HCT116 (cell line): ENCODE measurements at regions not wholly inside any gene's neighbourhood (a gene's known extent, or its start where the extent isn't known, plus 50 kb on each side); places are given as distances from the start of the nearest gene placed in this dataset.
"Not testable (repeated sequence)": the region's sequence is repeated elsewhere in the genome, so short reads cannot be mapped to it uniquely, and the experiment has no call there.

Experiments
- ATAC-seq: fragments of 200-7000 bp; cut with Tn5 transposase; 2 replicates; pipeline ENCODE4 v1.9.1; 2020; ENCODE audit warnings: mild to moderate bottlenecking, moderate library complexity
- BruUV-seq: library from RNA; stranded (reverse); fragments of 400-500 nt; replicated peaks from 2 replicates; lab custom pipeline; 2021; lab: Mats Ljungman, UMichigan
- CTCF ChIA-PET: fragments of 300-600 bp; sonication (Branson Sonifier 250); formaldehyde crosslinking; loops from one replicate; lab custom pipeline; 2021; ENCODE audit warnings: antibody characterized with exemption; lab: Charles Lee
- POLR2A ChIA-PET: fragments of 300-600, 350-600 bp; sonication (Branson Sonifier 250); formaldehyde crosslinking; loops from one replicate; lab custom pipeline; 2021; ENCODE audit warnings: antibody characterized with exemption; lab: Charles Lee
- RAD21 ChIA-PET, 2 experiments: fragments of 300-600 bp; sonication (Branson Sonifier 250); formaldehyde crosslinking; loops; one replicate each; lab custom pipeline; 2023; ENCODE audit warnings: low total read pairs in 2 of 2; ENCODE audit not compliant: uncharacterized antibody in 2 of 2, unreplicated experiment in 2 of 2, low non-redundant PET in 1 of 2; lab: Charles Lee
- DNase-seq: peaks from one replicate; pipeline ENCODE4 v3.0.0-alpha.2; 2010; ENCODE audit warnings: low read depth, low spot score
- H2AFZ ChIP-seq: fragments of 200-600 bp; shearing (Covaris generic), sonication (generic); 2 replicates; pipeline ENCODE4 v1.6.1; 2017; ENCODE audit warnings: low read depth, mixed run types, mixed read lengths, antibody characterized with exemption, low read length; ENCODE audit not compliant: poor library complexity, severe bottlenecking
- H3K27ac ChIP-seq: 2 replicates; pipeline ENCODE4 v1.5.1; 2012; ENCODE audit warnings: low read depth, low read length
- H3K27me3 ChIP-seq: fragments of 200-600 bp; sonication (generic); 2 replicates; pipeline ENCODE4 v1.6.1; 2016; ENCODE audit warnings: mixed run types, low read length, mixed read lengths; ENCODE audit not compliant: insufficient read depth
- H3K36me3 ChIP-seq, 2 experiments: fragments of 200-500 bp in 1 of 2; fragments of 200-600 bp in 1 of 2; sonication (Bioruptor generic) in 1 of 2; sonication (generic) in 1 of 2; 2 replicates each; pipeline versions ENCODE4 v1.5.1 to v1.6.1; 2014 to 2016; ENCODE audit warnings: low read length in 2 of 2, inconsistent platforms in 1 of 2, mixed read lengths in 1 of 2, mixed run types in 1 of 2; ENCODE audit not compliant: insufficient read depth in 2 of 2, control insufficient read depth in 1 of 2
- H3K4me1 ChIP-seq, 2 experiments: fragments of 200-600 bp in 1 of 2; sonication (generic) in 1 of 2; 2 replicates each; pipeline versions ENCODE4 v1.5.1 to v1.6.1; 2012 to 2017; ENCODE audit warnings: low read length in 2 of 2, inconsistent platforms in 1 of 2, mild to moderate bottlenecking in 1 of 2, mixed read lengths in 1 of 2, mixed run types in 1 of 2, moderate library complexity in 1 of 2; ENCODE audit not compliant: insufficient read depth in 2 of 2, control insufficient read depth in 1 of 2
- H3K4me2 ChIP-seq: fragments of 200-600 bp; sonication (generic); 2 replicates; pipeline ENCODE4 v1.6.1; 2017; ENCODE audit warnings: mixed run types, low read length, mixed read lengths
- H3K4me3 ChIP-seq, 2 experiments: fragments of 200-600 bp in 1 of 2; sonication (generic) in 1 of 2; replicated peaks in 1 of 2; 2 replicates each; pipeline ENCODE4 v1.5.1; 2011 to 2016; ENCODE audit warnings: low read length in 2 of 2, control low read depth in 1 of 2, low read depth in 1 of 2, mild to moderate bottlenecking in 1 of 2, mixed read lengths in 1 of 2, mixed run types in 1 of 2
- H3K79me2 ChIP-seq: fragments of 200-600 bp; sonication (generic); 2 replicates; pipeline ENCODE4 v1.6.1; 2017; ENCODE audit warnings: mild to moderate bottlenecking, mixed run types, low read length, moderate library complexity, mixed read lengths; ENCODE audit not compliant: insufficient read depth
- H3K9ac ChIP-seq: fragments of 200-600 bp; sonication (generic); 2 replicates; pipeline ENCODE4 v1.6.1; 2016; ENCODE audit warnings: low read length, mixed read lengths
- H3K9me2 ChIP-seq: fragments of 200-600 bp; sonication (generic), shearing (Covaris generic); 2 replicates; pipeline ENCODE4 v1.6.1; 2017; ENCODE audit warnings: mixed run types, mild to moderate bottlenecking, moderate library complexity; ENCODE audit not compliant: insufficient read depth
- H3K9me3 ChIP-seq, 2 experiments: fragments of 200-500 bp in 1 of 2; fragments of 200-600 bp in 1 of 2; sonication (Bioruptor generic) in 1 of 2; sonication (generic) in 1 of 2; 2 replicates each; pipeline ENCODE4 v1.6.1; 2014 to 2017; ENCODE audit warnings: low read length in 2 of 2, mixed read lengths in 2 of 2, inconsistent platforms in 1 of 2, low read depth in 1 of 2, mild to moderate bottlenecking in 1 of 2, mixed run types in 1 of 2, moderate library complexity in 1 of 2; ENCODE audit not compliant: control insufficient read depth in 1 of 2, insufficient read depth in 1 of 2
- H4K20me1 ChIP-seq: fragments of 200-600 bp; sonication (generic), shearing (Covaris generic); 2 replicates; pipeline ENCODE4 v1.6.1; 2017; ENCODE audit warnings: mixed run types, mild to moderate bottlenecking, moderate library complexity; ENCODE audit not compliant: insufficient read depth
- CBX3 ChIP-seq: IDR thresholded peaks from 2 replicates; pipeline ENCODE4 v1.6.1; 2012; ENCODE audit warnings: low read depth
- EGR1 ChIP-seq: IDR thresholded peaks from 2 replicates; pipeline ENCODE4 v1.6.1; 2012; ENCODE audit warnings: low read depth
- EZH2 ChIP-seq: fragments of 200-600 bp; sonication (generic); IDR thresholded peaks from 2 replicates; pipeline ENCODE4 v1.6.1; 2017; ENCODE audit warnings: antibody characterized with exemption, mixed run types
- JUND ChIP-seq: IDR thresholded peaks from 2 replicates; pipeline ENCODE4 v1.6.1; 2012
- POLR2A ChIP-seq: IDR thresholded peaks from 2 replicates; pipeline ENCODE4 v1.7.0; 2011; ENCODE audit warnings: borderline replicate concordance; ENCODE audit not compliant: insufficient read depth, insufficient read length; ENCODE audit errors: extremely low read depth
- SIN3A ChIP-seq: IDR thresholded peaks from 2 replicates; pipeline ENCODE4 v1.6.1; 2012; ENCODE audit warnings: low read depth
- SRF ChIP-seq: IDR thresholded peaks from 2 replicates; pipeline ENCODE4 v1.6.1; 2012; ENCODE audit warnings: low read depth
- intact Hi-C: fragments of 100-400 bp; cut with micrococcal nuclease; formaldehyde crosslinking; loops from 2 replicates; pipeline ENCODE4 v1.10.0; 2022
- TF ChIP-seq, protein P1 (sequence below), 3 experiments: fragments of 200-600 bp in 1 of 3; sonication (generic) in 1 of 3; IDR thresholded peaks in 2 of 3; conservative IDR thresholded peaks in 1 of 3; 2 replicates each; pipeline ENCODE4 v1.5.1; 2012 to 2017; ENCODE audit warnings: low read depth in 2 of 3, low read length in 2 of 3, antibody characterized with exemption in 1 of 3, borderline replicate concordance in 1 of 3, control low read depth in 1 of 3, mild to moderate bottlenecking in 1 of 3, mixed read lengths in 1 of 3, mixed run types in 1 of 3, moderate library complexity in 1 of 3; ENCODE audit not compliant: insufficient read depth in 1 of 3
- TF ChIP-seq, protein P2 (sequence below): IDR thresholded peaks from 2 replicates; pipeline ENCODE4 v1.6.1; 2012; ENCODE audit warnings: low read depth
- TF ChIP-seq, protein P3 (sequence below): IDR thresholded peaks from 2 replicates; pipeline ENCODE4 v1.6.1; 2012

DNA sequence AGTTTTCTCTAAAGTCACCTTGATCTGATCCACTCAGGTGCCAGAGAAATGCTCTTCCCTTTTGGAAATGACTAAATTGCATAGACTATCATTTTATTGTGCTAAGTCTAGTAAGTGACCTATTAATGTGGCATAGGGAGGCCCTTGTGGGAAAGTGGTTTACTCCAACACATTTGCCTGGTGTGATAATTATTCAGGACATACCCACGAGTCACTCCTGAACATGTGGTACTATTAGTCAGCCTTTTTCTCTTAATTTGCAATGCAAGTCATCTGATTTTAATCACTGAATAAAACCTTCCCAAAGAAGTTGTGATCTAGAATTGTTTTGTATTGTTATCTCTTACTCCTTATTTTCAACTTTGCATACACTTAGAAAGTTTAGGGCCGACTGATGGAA is 148.7 kb downstream of the OR4C45 start:
- H3K4me3 ChIP-seq: no peak overlapping the region
- no peak overlapping the region for H3K9ac ChIP-seq
- no peaks in the 10 kb centered on the region for H3K79me2 ChIP-seq
- TF ChIP-seq JUND: no peak
- no peak for TF ChIP-seq EZH2
- no peak for TF ChIP-seq SIN3A
- TF ChIP-seq, protein P1, sequence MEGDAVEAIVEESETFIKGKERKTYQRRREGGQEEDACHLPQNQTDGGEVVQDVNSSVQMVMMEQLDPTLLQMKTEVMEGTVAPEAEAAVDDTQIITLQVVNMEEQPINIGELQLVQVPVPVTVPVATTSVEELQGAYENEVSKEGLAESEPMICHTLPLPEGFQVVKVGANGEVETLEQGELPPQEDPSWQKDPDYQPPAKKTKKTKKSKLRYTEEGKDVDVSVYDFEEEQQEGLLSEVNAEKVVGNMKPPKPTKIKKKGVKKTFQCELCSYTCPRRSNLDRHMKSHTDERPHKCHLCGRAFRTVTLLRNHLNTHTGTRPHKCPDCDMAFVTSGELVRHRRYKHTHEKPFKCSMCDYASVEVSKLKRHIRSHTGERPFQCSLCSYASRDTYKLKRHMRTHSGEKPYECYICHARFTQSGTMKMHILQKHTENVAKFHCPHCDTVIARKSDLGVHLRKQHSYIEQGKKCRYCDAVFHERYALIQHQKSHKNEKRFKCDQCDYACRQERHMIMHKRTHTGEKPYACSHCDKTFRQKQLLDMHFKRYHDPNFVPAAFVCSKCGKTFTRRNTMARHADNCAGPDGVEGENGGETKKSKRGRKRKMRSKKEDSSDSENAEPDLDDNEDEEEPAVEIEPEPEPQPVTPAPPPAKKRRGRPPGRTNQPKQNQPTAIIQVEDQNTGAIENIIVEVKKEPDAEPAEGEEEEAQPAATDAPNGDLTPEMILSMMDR (IDR thresholded peaks at IDR 0.05 in 2 of 3, conservative IDR thresholded peaks at IDR 0.05 in 1 of 3; ENCODE audit: borderline replicate concordance in 1 of 3, insufficient read depth in 1 of 3, low read depth in 2 of 3, low read length in 2 of 3): no peak
- TF ChIP-seq SRF: no peak
- TF ChIP-seq CBX3: no peak
- TF ChIP-seq, all 23 proteins: peak for 0
- Histone ChIP-seq H3K4me2 (no peak overlapping the region), H3K9me3 (peaks cover 0 to 3% of the 10 kb centered on the region in 2 experiments; a peak in 2 of 4 replicates), H3K27me3 (no peaks in the 10 kb centered on the region), H3K4me1 (no peaks in the 10 kb centered on the region), H3K36me3 (no peaks in the 10 kb centered on the region; a peak in 1 of 4 replicates), H3K9me2 (no peaks in the 10 kb centered on the region), H4K20me1 (no peaks in the 10 kb centered on the region), H2AFZ (no peak overlapping the region), H3K27ac (no peak overlapping the region)
- intact Hi-C loops: no loop called here
- no peak for ATAC-seq
- ChIA-PET POLR2A (no interaction called here), CTCF (no interaction called here), RAD21 (no interaction called here)
- DNase-seq: no peak
- BruUV-seq: no TSS peak

DNA sequence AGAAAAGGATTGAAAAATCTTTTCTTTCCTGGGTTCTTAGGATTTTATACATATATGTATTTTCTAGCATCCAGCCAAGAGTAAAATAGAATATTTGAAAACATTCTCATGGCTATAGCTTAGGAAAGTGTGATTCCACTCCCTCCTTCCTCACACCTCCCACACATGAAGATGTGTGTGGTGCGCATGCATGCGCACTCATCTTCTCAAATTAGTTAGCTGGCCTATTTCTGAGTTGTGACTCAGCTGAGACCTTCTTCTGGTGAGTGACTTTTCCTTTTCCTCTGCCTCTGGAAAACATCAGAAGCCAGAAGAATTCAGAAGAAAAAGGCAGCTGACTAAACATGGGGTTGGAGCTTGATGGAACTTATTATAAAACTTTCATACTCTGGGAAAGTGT is 149.8 kb downstream of the OR4C45 start:
- H3K9me3 ChIP-seq: peaks cover 3% of the 10 kb centered on the region in 2 experiments; a peak in 2 of 4 replicates
- TF ChIP-seq POLR2A (no peak), EGR1 (no peak), SRF (no peak)
- TF ChIP-seq, protein P2, sequence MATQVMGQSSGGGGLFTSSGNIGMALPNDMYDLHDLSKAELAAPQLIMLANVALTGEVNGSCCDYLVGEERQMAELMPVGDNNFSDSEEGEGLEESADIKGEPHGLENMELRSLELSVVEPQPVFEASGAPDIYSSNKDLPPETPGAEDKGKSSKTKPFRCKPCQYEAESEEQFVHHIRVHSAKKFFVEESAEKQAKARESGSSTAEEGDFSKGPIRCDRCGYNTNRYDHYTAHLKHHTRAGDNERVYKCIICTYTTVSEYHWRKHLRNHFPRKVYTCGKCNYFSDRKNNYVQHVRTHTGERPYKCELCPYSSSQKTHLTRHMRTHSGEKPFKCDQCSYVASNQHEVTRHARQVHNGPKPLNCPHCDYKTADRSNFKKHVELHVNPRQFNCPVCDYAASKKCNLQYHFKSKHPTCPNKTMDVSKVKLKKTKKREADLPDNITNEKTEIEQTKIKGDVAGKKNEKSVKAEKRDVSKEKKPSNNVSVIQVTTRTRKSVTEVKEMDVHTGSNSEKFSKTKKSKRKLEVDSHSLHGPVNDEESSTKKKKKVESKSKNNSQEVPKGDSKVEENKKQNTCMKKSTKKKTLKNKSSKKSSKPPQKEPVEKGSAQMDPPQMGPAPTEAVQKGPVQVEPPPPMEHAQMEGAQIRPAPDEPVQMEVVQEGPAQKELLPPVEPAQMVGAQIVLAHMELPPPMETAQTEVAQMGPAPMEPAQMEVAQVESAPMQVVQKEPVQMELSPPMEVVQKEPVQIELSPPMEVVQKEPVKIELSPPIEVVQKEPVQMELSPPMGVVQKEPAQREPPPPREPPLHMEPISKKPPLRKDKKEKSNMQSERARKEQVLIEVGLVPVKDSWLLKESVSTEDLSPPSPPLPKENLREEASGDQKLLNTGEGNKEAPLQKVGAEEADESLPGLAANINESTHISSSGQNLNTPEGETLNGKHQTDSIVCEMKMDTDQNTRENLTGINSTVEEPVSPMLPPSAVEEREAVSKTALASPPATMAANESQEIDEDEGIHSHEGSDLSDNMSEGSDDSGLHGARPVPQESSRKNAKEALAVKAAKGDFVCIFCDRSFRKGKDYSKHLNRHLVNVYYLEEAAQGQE: no peak
- TF ChIP-seq, protein P3, sequence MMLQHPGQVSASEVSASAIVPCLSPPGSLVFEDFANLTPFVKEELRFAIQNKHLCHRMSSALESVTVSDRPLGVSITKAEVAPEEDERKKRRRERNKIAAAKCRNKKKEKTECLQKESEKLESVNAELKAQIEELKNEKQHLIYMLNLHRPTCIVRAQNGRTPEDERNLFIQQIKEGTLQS: no peak
- TF ChIP-seq, all 23 proteins: peak for 0
- no peaks in the 10 kb centered on the region for H3K36me3 ChIP-seq
- H3K4me1 ChIP-seq: no peaks in the 10 kb centered on the region
- BruUV-seq: no TSS peak
- no peaks in the 10 kb centered on the region for H4K20me1 ChIP-seq
- intact Hi-C loops: no loop called here
- H3K9ac ChIP-seq: no peak overlapping the region
- ChIA-PET POLR2A (no interaction called here), CTCF (no interaction called here), RAD21 (no interaction called here)
- H3K27me3 ChIP-seq: no peaks in the 10 kb centered on the region
- no peak for DNase-seq
- H3K27ac ChIP-seq: no peak overlapping the region
- H3K4me2 ChIP-seq: no peak overlapping the region
- H3K79me2 ChIP-seq: no peaks in the 10 kb centered on the region
- no peak for ATAC-seq
- no peaks in the 10 kb centered on the region for H3K9me2 ChIP-seq
- no peak overlapping the region for H3K4me3 ChIP-seq
- no peak overlapping the region for H2AFZ ChIP-seq

DNA sequence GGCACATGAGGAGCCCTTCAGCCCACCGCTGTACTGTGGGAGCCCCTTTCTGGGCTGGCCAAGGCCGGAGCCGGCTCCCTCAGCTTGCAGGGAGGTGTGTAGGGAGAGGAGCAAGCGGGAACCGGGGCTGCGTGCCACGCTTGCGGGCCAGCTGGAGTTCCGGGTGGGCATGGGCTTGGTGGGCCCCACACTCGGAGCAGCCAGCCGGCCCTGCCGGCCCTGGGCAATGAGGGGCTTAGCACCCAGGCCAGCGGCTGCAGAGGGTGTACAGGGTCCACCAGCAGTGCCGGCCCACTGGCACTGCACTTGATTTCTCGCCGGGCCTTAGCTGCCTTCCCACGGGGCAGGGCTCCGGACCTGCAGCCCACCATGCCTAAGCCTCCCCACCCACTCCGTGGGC is 150.5 kb downstream of the OR4C45 start:
- H4K20me1 ChIP-seq, BruUV-seq, intact Hi-C loops, DNase-seq, H3K9me3 ChIP-seq, H3K36me3 ChIP-seq, CTCF ChIA-PET, RAD21 ChIA-PET, ATAC-seq, H3K9me2 ChIP-seq, H3K27ac ChIP-seq, H3K9ac ChIP-seq, H3K4me3 ChIP-seq, POLR2A ChIA-PET, H3K4me2 ChIP-seq, H3K27me3 ChIP-seq, H3K79me2 ChIP-seq, H2AFZ ChIP-seq, H3K4me1 ChIP-seq: not testable (repeated sequence)
